ENCODE measurements at regions not wholly inside any gene's neighbourhood (a gene's known extent, or its start where the extent isn't known, plus 50 kb on each side); places are given as distances from the start of the nearest gene placed in this dataset.

DNA sequence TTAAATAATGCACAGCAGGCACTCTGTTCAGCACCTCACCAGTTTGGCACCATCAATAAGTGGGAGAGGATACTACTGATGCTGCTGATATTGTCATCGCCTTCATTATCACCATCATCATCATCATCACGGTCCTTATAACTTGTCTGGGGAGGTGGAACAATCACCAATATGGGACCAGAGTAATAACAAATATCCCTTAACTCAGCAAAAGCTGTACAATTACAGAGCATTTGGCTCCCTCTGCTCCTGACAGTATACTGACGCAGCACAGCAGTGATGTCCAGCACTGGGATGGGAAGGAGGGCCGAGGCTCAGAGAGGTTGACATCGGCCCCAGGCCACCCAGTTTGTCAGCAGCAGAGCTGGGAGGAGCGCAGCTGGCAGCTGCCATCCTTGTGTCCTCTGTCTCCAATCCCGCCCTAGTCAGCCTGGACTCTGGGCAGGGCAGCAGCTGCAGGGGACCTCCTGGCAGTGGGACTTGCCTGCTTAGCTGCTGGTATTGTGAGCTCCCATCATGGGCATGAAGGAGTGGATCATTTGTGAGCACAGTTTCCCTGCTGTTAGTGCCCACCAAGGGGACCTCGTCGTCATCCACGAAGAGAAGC lies 90.0 kb downstream of the DHCR7 start:
- DNase-seq (ENCODE audit: low spot score) = no peak
- intact Hi-C loops (cut with DNase I) = no loop called here

DNA sequence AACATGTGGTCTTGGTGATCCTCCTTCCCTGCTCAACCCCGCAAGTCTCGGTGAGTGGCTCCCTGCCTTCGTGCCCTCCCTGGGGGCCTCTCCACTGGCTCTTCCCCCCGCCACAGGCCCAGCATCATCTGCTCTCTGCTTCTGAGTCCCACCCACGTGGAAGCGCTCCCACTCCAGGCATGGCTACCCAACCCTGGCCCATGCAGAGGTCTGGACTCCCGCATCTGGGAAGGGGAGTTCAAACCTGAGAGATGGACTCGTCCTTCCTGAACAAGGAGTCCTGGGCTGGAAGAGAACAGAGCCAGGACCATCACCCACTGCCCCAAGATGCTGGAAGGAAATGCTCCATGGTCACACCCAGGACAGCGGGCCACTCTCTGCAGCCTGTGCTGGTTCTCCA lies 90.8 kb downstream of the DHCR7 start:
- intact Hi-C loops (cut with DNase I) = no loop called here
- DNase-seq (ENCODE audit: low spot score) = no peak

DNA sequence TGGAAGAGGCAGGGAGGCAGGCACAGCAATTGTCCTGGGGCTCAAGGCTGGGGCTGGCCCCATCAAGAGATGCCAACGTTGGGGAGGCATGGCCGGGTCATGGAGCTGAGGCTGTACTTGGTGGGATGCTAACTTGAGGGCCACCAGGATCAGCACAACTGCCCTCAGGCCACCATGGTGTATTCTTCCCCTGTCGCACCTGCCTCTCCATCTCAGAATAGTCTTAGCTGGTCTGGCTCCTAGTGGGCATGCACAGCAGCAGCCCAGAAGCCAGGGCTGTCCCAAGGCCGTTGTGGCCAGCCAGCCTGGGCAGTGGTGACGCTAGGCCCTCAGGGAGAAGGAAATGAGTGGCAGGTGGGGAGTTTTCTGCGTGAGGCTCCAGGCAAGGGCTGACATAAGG lies 91.3 kb downstream of the DHCR7 start:
- no peak for DNase-seq (ENCODE audit: low spot score)
- intact Hi-C loops (cut with DNase I) = no loop called here

DNA sequence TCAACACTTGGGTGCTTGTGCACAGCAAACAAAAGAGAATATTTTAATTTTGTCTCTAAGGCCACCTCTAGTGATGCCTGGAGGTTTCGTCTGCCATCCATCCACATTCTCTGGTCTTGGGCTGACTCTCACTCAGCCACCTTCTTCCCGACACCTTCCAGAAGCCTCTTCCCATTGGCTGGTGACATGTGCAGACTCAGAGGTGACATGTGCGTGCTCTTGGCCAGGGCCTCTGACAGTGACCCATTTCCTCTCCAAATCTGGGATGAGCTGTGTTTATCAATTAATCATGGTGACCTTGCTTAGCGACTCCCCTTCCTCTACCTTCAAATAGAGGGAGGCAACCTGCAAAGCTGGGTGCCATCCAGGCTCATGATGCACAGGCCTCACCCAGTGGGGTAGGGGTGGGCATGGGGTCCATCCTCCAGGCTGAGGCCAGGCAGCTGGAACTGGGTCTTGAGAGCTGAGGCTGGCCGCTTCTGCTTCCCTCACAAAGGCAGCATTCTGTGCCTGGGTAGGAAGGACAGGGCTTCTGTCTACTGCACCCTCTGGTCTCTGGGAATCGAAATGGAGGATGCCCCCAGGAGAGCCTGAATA lies 91.8 kb downstream of the DHCR7 start:
- intact Hi-C loops (cut with DNase I) = no loop called here
- no peak for DNase-seq (ENCODE audit: low spot score)

DNA sequence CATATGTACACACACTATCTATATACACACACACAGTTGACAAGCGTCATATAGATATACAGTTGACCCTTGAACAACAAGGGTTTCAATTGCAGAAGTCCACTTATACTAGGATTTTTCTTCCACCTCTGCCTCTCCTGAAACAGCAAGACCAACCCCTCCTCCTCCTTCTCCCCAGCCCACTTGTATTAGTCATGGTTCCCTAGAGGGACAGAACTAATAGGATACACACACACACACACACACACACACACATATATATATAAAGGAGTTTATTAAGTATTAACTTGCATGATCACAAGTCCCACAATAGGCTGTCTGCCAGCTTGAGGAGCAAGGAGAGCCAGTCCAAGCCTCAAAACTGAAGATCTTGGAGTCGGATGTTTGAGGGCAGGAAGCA lies 92.9 kb downstream of the DHCR7 start:
- intact Hi-C loops (cut with DNase I) = no loop called here
- no peak for DNase-seq (ENCODE audit: low spot score)

DNA sequence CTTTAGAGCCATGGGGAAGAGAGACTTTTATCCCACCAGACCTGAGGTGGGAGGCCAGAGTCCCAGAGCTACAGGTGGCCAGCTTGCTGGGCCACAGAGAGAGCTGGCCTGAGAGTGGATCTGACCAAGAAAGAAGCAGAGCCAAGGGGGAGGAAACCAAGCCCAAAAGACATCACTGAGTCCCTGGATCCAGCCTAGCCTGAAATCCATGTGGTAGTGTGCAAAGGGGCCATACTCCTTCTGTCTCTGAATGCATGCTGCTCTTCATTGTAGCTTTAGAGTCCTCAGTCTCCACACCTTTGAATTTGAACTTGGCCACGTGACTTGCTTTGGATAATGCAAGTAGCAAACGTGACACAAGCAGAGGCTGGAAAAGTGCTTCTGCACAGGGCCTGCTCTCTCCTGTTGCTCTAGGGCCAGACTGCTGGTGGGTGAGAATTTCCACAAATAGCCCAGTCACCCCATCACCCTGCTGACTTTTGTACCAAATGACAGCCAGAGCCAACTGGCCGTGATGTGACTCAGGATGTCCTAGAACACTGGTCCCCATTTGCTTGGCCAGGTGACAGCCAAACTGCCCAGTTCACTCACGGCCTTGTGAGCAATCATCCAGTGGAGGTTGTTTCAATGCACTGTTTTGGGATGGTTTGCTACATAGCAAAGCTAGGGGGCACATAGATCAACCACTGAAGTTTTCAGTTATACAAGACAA lies 93.6 kb downstream of the DHCR7 start:
- no peak for DNase-seq (ENCODE audit: low spot score)
- intact Hi-C loops (cut with DNase I) = no loop called here

DNA sequence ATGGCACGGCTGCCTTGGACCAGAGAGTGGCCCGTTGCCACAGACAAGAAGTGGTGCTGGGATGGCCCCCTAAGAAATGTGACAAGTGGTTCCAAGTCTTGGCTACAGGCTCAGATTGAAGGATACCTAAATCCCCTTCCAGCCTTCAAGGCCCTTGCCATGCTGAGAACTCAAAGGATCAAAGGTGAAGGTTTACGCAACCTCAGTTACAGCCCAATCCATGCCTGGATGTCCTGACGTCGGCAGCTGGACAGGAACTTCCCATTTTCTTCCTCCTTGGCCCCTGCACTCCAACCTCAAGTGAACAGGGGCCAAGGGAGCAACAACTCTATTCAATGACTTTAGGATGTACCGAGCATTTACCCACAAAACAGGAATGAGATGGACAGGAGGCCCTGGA lies 95.4 kb downstream of the DHCR7 start:
- intact Hi-C loops (cut with DNase I) = no loop called here
- DNase-seq (ENCODE audit: low spot score) = no peak

DNA sequence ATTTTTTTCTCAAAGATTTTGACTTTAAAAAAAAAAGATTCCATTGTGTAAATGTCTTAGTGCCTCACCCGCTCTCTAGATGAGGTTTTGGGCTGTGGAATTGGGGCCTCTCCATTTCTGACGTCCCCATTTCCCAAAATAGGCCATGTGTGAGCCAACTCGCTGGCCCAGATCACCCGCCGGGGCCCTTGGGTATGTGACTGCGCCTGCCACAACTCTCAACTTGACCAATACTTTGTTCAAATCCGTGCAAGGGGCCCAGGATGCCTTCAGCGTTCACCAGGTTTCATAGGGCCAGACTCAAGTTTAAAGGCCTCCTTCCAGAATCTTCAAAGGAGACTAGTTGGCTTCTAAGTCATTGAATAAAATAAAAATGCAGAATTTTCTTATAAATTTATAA lies 96.0 kb downstream of the DHCR7 start:
- intact Hi-C loops (cut with DNase I) = no loop called here
- DNase-seq (ENCODE audit: low spot score) = no peak

DNA sequence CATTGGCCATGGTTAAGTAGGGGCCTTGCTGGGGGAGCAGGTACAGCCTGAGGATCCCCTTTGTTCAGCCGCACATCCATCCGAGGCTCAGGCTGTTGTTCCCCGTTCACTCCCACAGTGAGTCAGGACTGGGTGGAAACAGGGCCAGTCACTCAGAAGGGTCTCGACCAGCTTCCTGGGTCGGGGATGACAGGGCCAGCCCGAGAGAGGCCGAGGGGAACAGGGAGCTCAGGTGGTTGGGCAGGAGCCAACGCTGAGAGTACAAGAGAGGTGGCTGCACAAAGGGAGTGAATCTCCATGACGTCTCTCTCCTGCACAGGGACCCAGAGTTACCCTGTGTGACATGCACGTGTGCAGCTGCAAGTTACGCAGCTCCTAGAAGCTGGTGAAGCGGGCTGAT lies 97.2 kb upstream of the SHANK2 start:
- DNase-seq (ENCODE audit: low spot score) = no peak
- intact Hi-C loops (cut with DNase I) = no loop called here

DNA sequence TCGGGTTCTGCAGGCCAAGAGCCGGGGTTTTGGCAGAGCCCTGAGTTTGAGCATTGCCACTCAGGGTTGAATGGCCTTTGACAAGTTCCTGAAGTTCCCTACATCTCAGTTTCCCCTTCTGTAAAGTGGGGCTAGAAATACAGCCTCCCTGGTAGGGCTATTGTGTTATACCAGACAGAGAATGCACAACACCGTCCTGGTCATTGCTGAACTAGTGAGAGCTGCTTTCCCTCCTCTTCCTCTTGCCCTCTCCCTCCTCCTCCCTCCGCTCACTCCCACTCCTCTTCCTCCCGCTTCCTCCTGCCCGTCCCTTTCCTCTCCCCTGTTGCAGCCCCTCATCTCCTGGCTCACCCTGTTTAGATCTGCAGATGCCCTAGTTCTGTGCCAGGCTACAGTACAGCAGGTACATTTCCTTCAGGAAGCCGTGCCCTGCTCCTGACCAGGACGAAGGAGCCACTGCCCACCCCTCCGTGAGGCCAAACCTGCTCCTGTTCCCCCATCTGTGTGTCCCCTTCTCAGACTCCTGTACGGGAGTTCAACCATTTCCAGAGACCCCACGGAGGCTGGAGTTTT lies 91.5 kb upstream of the SHANK2 start:
- intact Hi-C loops (cut with DNase I) = no loop called here
- DNase-seq (ENCODE audit: low spot score) = no peak

DNA sequence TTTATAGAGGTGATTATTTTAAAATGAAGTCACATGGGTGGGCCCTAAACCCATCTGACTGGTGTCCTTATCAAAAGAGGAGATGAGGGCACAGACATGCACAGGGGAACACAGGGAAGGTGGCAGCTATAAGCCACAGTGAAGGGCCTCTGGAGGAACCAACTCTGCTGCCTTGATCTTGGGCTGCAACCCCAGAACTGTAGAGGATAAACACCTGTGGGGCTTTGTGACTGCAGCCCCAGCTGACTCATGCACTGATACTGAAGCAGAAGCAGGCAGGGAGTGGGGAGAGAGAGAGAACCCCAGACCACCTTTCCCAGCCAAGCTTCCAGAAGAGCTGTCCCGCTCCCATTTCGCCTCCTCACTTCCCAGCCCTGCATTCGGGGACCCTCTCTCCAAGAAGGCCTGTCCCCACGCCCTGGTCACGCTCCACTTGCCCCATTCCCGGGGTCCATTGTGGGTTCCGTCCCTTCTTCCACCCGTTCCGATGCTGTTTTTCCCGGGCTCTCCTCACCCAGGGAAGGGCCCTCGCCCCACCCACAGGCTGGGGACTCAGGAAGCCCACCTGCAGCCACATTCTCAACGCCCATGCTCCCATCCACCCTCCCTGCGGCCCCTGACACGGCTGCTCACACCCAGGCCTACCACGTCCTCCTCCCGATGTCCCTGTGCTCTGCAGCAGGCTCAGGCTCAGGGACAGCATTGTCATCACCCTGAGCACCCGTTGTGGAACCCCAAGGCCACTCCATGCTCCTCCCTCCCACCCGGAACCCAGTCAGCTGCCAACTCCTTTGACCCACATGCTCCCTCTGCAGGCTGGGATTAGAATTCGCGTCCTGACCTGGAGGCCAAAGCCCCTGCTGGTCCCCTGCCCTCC lies 90.8 kb upstream of the SHANK2 start:
- DNase-seq (ENCODE audit: low spot score) = no peak
- intact Hi-C loops (cut with DNase I) = no loop called here

DNA sequence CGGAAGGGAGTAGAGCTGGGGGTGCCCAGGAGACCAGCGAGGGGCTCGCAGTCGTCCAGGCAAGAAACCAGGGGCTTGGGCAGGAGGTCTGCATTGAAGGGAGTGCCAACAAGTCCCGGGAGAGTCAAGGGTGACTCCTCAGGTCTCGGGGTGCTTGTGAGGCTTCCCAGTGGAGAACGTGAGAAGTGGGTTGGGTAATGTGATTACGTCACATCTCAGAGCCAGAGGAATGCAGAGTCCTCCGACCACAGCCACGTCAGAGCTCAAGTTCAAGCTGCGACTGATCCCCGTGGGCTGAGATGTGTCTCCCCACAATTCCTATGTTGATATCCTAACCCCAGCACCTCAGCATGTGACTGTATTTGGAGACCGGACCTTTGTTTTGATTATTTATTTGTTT lies 89.7 kb upstream of the SHANK2 start:
- intact Hi-C loops (cut with DNase I) = no loop called here
- DNase-seq (ENCODE audit: low spot score) = no peak

DNA sequence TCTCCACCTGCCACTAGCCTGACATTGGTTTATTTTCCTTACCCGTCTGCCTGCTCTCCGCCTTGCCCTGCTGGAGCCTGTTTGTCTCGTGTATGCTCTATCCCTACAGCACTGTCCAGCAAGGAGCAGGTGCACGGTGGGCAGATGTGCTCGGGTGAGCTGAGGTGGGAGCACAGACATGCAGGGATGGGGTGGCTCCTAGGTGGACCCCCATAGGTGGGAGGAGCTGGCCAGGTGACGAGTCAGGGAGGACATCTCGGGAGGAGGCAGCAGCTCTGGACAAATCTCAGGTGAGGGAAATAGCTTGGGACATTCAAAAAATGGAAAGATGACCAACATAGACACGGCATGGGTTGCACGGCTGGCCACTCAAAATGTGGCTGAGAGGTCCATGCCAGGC lies 89.2 kb upstream of the SHANK2 start:
- intact Hi-C loops (cut with DNase I) = no loop called here
- DNase-seq (ENCODE audit: low spot score) = no peak

DNA sequence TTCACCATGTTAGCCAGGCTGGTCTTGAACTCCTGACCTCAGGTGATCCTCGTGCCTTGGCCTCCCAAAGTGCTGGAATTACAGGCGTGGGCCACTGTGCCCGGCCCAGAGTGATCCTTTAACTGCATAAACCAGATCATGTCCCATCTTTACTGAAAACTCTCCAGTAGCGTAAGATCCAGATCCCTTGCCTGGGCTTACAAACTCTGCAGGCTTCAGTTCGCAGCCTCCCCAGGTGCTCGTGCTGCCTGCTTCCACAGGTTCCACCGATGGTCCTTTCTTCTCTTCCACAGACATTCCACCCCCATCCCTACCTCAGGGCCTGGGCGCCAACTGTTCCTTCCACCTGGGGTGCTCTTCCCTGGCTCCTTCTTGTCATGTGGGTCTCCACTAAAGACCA lies 88.8 kb upstream of the SHANK2 start:
- DNase-seq (ENCODE audit: low spot score) = no peak
- intact Hi-C loops (cut with DNase I) = no loop called here

DNA sequence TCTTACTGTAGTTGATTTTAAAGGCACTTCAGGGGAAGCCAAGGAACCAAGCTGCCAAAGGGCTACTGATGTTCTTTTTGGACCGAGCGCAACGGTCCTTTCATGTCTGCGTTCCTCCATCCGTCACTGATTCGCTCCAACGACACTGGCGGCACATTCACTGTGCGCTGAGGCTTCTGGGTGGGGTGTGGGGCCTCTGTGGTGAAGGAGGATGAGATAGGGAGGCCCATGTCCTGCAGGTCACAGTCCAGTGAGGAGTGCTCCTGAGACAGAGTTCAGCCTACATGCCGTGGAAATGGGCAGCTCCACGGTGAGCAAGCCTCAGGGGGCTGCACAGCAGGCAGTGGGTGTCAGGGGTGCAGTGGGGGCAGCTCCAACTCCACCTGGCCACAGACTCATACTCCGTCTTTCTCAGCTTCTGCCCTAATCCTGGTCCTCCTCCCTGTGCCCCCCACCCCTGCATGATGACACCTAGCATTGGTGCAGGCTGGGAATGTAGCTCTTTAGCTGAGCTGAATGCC lies 87.8 kb upstream of the SHANK2 start:
- intact Hi-C loops (cut with DNase I) = no loop called here
- no peak for DNase-seq (ENCODE audit: low spot score)

DNA sequence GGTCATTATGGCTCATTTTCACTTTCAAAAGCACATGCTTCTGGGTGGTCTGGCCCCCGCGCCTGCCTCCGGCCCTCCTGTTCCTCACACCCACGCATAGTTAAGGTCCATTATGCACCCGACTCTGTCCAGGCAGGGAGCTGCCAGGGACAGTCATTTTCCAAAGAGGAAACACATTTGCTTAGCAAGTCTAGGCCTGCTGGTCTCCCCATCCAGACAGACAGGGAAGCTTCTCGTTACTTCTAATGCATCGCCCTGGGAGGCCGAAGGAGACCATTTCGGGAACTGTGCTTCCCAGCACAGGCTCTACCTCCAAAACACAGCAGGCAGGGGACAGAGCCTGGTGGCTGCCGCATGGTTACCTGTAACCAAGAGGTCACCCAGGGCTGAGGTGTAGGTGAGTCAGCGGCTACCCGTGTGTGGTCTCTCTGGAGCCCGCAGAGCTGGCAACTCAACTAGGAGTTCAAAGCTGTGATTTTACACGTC lies 87.1 kb upstream of the SHANK2 start:
- DNase-seq (ENCODE audit: low spot score) = no peak
- intact Hi-C loops (cut with DNase I) = no loop called here

DNA sequence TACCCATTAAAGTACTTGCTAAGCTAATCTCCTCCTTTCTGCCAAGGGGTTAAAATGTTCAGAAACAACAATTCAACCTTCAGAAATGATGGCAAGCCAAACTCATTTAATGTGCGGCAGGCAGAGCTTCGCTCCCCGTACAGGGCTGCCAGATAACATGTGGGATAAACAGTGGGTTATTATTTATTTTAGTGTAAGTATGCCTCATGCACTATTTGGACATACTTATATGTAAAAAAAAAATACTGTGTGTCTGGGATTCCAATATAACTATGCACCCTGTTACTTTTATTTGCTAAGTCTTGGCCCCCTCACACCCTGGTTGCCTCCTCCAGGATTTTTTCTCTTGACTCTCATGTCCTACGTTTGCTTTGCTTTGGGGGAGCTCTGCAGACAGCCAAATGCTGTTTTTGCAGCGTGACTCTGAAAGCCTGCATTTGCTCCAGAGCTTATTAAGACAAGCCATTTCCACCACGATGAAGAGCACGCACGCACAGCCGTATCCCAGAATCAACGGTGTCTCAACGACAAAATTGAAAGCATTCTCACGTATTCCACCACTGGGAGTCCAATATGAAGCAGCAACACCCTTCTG lies 86.5 kb upstream of the SHANK2 start:
- intact Hi-C loops (cut with DNase I) = no loop called here
- no peak for DNase-seq (ENCODE audit: low spot score)

DNA sequence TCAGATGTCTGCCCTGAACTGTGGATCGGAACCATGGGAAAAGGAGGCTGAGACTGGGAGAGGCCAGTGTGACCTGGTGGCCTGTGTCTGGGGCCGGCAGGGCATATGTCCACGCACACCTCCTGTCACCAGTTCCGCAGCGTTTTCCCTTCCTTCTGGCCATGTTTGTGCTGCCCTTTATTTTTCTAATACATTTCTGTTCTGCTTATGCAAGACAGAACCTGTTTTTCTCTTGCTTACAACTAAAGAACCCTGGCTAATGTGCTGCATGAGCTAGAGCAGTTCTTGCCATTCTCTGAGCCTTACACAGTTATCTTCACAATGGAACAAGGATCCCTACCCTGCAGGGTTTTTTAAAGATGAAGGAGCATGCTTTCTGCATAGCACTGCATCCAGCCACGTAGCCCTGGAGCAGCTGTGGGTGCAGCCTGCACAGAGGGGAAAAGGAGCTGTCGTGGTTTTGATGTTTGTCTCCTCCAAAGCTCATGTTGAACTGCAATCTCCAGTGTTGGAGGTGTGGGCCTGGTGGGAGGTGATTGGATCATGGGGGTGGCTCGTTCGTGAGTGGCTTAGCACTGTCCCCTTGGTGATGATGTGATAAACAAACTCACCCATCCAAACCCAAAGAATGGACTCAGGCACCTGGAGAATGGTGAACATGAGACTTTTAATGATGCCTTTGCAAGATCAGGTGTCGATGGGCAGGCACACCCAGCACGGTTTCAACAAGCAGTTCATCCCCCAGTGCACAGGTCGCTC lies 84.8 kb upstream of the SHANK2 start:
- intact Hi-C loops (cut with DNase I) = no loop called here
- no peak for DNase-seq (ENCODE audit: low spot score)

Data from cardiac septum (tissue), 1 donor.